ENCODE measurements at regions not wholly inside any gene's neighbourhood (a gene's known extent, or its start where the extent isn't known, plus 50 kb on each side); places are given as distances from the start of the nearest gene placed in this dataset.

- in situ Hi-C loops (cut with HindIII; ENCODE audit: low sequenced_read_pairs): no loop called here
Measured at GRCh38 chr1:57474137-57474750, 50.4 kb upstream of the DAB1 start.
